Calu3 (cell line): ENCODE measurements at regions not wholly inside any gene's neighbourhood (a gene's known extent, or its start where the extent isn't known, plus 50 kb on each side); places are given as distances from the start of the nearest gene placed in this dataset.

Experiments used
- BruUV-seq: library from RNA; stranded (reverse); fragments of 400-500 nt; replicated peaks from 2 replicates; lab custom pipeline; 2021; lab: Mats Ljungman, UMichigan
- CTCF ChIA-PET: fragments of 300-600 bp; sonication (Branson Sonifier 250); formaldehyde crosslinking; loops from one replicate; lab custom pipeline; 2022; ENCODE audit warnings: antibody characterized with exemption; lab: Charles Lee
- DNase-seq: peaks from one replicate; pipeline ENCODE4 v3.0.0; 2022
- H3K27ac Mint-ChIP-seq: one replicate; pipeline ENCODE4 v1.8.0; 2022; ENCODE audit warnings: mixed read lengths; ENCODE audit not compliant: unreplicated experiment
- H3K27me3 Mint-ChIP-seq: one replicate; pipeline ENCODE4 v1.8.0; 2022; ENCODE audit warnings: mixed read lengths; ENCODE audit not compliant: unreplicated experiment
- H3K36me3 Mint-ChIP-seq: one replicate; pipeline ENCODE4 v1.8.0; 2022; ENCODE audit warnings: mild to moderate bottlenecking, moderate library complexity, mixed read lengths; ENCODE audit not compliant: insufficient read depth, unreplicated experiment
- H3K4me1 Mint-ChIP-seq: one replicate; pipeline ENCODE4 v1.8.0; 2022; ENCODE audit warnings: mild to moderate bottlenecking, low read depth, mixed read lengths; ENCODE audit not compliant: unreplicated experiment
- H3K4me3 Mint-ChIP-seq: one replicate; pipeline ENCODE4 v1.8.0; 2022; ENCODE audit warnings: mild to moderate bottlenecking, low read depth, moderate library complexity, mixed read lengths; ENCODE audit not compliant: unreplicated experiment
- H3K9me3 Mint-ChIP-seq: one replicate; pipeline ENCODE4 v1.8.0; 2022; ENCODE audit warnings: low read depth, mixed read lengths; ENCODE audit not compliant: unreplicated experiment
- intact Hi-C: fragments of 100-400 bp; cut with micrococcal nuclease; formaldehyde crosslinking; loops from one replicate; pipeline ENCODE4 v1.10.0; 2022; ENCODE audit not compliant: unreplicated experiment
- TF ChIP-seq, protein P1 (sequence below): fragments of 200-600 bp; IDR thresholded peaks from one replicate; pipeline ENCODE4 v1.8.0; 2022; ENCODE audit warnings: antibody characterized with exemption; ENCODE audit not compliant: unreplicated experiment

DNA sequence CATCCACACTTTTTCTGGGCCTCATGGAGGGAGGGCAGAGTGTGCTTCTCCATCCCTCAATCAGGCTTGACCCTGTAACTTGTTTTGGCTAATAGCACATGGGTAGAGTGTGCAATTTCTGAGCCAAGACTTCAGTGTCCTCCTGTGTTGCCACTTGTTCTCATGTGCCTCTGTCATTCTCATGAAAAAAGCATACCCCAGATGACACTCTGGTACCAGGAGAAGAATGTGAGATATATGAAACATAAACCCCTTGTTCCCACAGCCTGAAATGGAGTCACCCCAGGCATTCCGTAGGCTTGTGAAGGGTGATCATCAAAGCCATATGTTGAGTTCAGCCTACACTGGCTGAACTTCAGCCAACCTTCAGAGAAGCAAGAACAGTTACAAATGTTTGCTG is 239.2 kb upstream of the MIR17HG start:
- Mint-ChIP-seq H3K4me1 (no peaks in the 10 kb centered on the region), H3K27me3 (no peaks in the 10 kb centered on the region), H3K36me3 (no peaks in the 10 kb centered on the region), H3K9me3 (no peaks in the 10 kb centered on the region), H3K27ac (no peak overlapping the region), H3K4me3 (no peak overlapping the region)
- BruUV-seq: no TSS peak
- no peak for DNase-seq
- TF ChIP-seq, protein P1, sequence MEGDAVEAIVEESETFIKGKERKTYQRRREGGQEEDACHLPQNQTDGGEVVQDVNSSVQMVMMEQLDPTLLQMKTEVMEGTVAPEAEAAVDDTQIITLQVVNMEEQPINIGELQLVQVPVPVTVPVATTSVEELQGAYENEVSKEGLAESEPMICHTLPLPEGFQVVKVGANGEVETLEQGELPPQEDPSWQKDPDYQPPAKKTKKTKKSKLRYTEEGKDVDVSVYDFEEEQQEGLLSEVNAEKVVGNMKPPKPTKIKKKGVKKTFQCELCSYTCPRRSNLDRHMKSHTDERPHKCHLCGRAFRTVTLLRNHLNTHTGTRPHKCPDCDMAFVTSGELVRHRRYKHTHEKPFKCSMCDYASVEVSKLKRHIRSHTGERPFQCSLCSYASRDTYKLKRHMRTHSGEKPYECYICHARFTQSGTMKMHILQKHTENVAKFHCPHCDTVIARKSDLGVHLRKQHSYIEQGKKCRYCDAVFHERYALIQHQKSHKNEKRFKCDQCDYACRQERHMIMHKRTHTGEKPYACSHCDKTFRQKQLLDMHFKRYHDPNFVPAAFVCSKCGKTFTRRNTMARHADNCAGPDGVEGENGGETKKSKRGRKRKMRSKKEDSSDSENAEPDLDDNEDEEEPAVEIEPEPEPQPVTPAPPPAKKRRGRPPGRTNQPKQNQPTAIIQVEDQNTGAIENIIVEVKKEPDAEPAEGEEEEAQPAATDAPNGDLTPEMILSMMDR: no peak
- CTCF ChIA-PET: no interaction called here
- intact Hi-C loops: no loop called here

GRCh38 chr13:91111476-91112200 is 235.8 kb upstream of the MIR17HG start:
- Mint-ChIP-seq H3K4me3 (no peak overlapping the region), H3K27ac (no peak overlapping the region), H3K36me3 (no peaks in the 10 kb centered on the region), H3K4me1 (no peaks in the 10 kb centered on the region), H3K27me3 (no peaks in the 10 kb centered on the region), H3K9me3 (no peaks in the 10 kb centered on the region)
- TF ChIP-seq, protein P1: no peak
- CTCF ChIA-PET: no interaction called here
- DNase-seq: no peak
- no TSS peak for BruUV-seq
- intact Hi-C loops: no loop called here

GRCh38 chr13:91112201-91112923 is 235.1 kb upstream of the MIR17HG start:
- H3K36me3 Mint-ChIP-seq: no peaks in the 10 kb centered on the region
- BruUV-seq: no TSS peak
- H3K4me1 Mint-ChIP-seq: no peaks in the 10 kb centered on the region
- no peaks in the 10 kb centered on the region for H3K9me3 Mint-ChIP-seq
- no peak overlapping the region for H3K4me3 Mint-ChIP-seq
- no peaks in the 10 kb centered on the region for H3K27me3 Mint-ChIP-seq
- CTCF ChIA-PET: no interaction called here
- no peak for DNase-seq
- no peak overlapping the region for H3K27ac Mint-ChIP-seq
- TF ChIP-seq, protein P1: no peak
- intact Hi-C loops: no loop called here

GRCh38 chr13:91112924-91113277 is 234.6 kb upstream of the MIR17HG start:
- H3K4me3 Mint-ChIP-seq: no peak overlapping the region
- intact Hi-C loops: no loop called here
- CTCF ChIA-PET: no interaction called here
- no peak overlapping the region for H3K27ac Mint-ChIP-seq
- no peaks in the 10 kb centered on the region for H3K36me3 Mint-ChIP-seq
- H3K4me1 Mint-ChIP-seq: no peaks in the 10 kb centered on the region
- no peak for DNase-seq
- H3K27me3 Mint-ChIP-seq: no peaks in the 10 kb centered on the region
- TF ChIP-seq, protein P1: no peak
- no TSS peak for BruUV-seq
- H3K9me3 Mint-ChIP-seq: no peaks in the 10 kb centered on the region
